SK-N-SH treated with all-trans-retinoic acid at 6 μM for 48 hours (cell line): ENCODE measurements at regions not wholly inside any gene's neighbourhood (a gene's known extent, or its start where the extent isn't known, plus 50 kb on each side); places are given as distances from the start of the nearest gene placed in this dataset.

Source experiments
- ATAC-seq: fragments of 200-7000 bp; cut with Tn5 transposase; 3 replicates; pipeline ENCODE4 v1.9.1; 2020; ENCODE audit warnings: mild to moderate bottlenecking, moderate library complexity
- ARNTL ChIP-seq: fragments of 450-650 bp; formaldehyde crosslinking; IDR thresholded peaks from 2 replicates; pipeline ENCODE4 v1.5.0; 2020; ENCODE audit warnings: low read depth, mild to moderate bottlenecking, moderate library complexity, borderline replicate concordance
- BACH2 ChIP-seq: fragments of 250-450 bp; sonication (Bioruptor Pico); IDR thresholded peaks from 2 replicates; pipeline ENCODE4 v1.9.0; 2021; ENCODE audit warnings: mild to moderate bottlenecking, borderline replicate concordance
- CSDC2 ChIP-seq: fragments of 250-450 bp; sonication (Bioruptor Pico); IDR thresholded peaks from 2 replicates; pipeline ENCODE4 v1.5.0; 2020; ENCODE audit warnings: mild to moderate bottlenecking, moderate library complexity
- CSRNP3 ChIP-seq: fragments of 250-450 bp; sonication (Bioruptor Pico); IDR thresholded peaks from 2 replicates; pipeline ENCODE4 v1.5.1; 2021; ENCODE audit warnings: mild to moderate bottlenecking, moderate library complexity
- ISL1 ChIP-seq: fragments of 250-450 bp; sonication (Bioruptor Pico); IDR thresholded peaks from 2 replicates; pipeline ENCODE4 v2.1.2; 2022; ENCODE audit warnings: mild to moderate bottlenecking, moderate library complexity
- OSR1 ChIP-seq: fragments of 250-450 bp; sonication (Bioruptor Pico); IDR thresholded peaks from 2 replicates; pipeline ENCODE4 v1.8.0; 2022; ENCODE audit warnings: moderate library complexity, mild to moderate bottlenecking, inconsistent platforms
- POU6F1 ChIP-seq: fragments of 250-450 bp; sonication (Bioruptor Pico); IDR thresholded peaks from 2 replicates; pipeline ENCODE4 v1.8.0; 2021; ENCODE audit warnings: low read depth, mild to moderate bottlenecking, moderate library complexity, borderline replicate concordance
- PPARA ChIP-seq: fragments of 250-450 bp; sonication (Bioruptor Pico); IDR thresholded peaks from 2 replicates; pipeline ENCODE4 v1.5.0; 2020; ENCODE audit warnings: mild to moderate bottlenecking, borderline replicate concordance
- RARB ChIP-seq: fragments of 250-450 bp; sonication (Bioruptor Pico); IDR thresholded peaks from 2 replicates; pipeline ENCODE4 v1.8.0; 2021; ENCODE audit warnings: mild to moderate bottlenecking, moderate library complexity
- SNAI2 ChIP-seq: fragments of 250-450 bp; sonication (Bioruptor Pico); IDR thresholded peaks from 2 replicates; pipeline ENCODE4 v1.5.0; 2020; ENCODE audit warnings: mild to moderate bottlenecking, moderate library complexity
- TCF4 ChIP-seq: fragments of 250-450 bp; sonication (Bioruptor Pico); IDR thresholded peaks from 2 replicates; pipeline ENCODE4 v1.8.0; 2021; ENCODE audit warnings: mild to moderate bottlenecking, moderate library complexity, borderline replicate concordance
- TOX ChIP-seq: fragments of 250-450 bp; sonication (Bioruptor Pico); IDR thresholded peaks from 2 replicates; pipeline ENCODE4 v1.8.0; 2021; ENCODE audit warnings: mild to moderate bottlenecking, moderate library complexity, borderline replicate concordance
- TSHZ2 ChIP-seq: fragments of 250-450 bp; sonication (Bioruptor Pico); IDR thresholded peaks from 2 replicates; pipeline ENCODE4 v1.5.0; 2020; ENCODE audit warnings: mild to moderate bottlenecking, moderate library complexity
- ZC3H10 ChIP-seq: fragments of 250-450 bp; sonication (Bioruptor Pico); IDR thresholded peaks from 2 replicates; pipeline ENCODE4 v1.5.1; 2021; ENCODE audit warnings: mild to moderate bottlenecking, moderate library complexity
- ZFP3 ChIP-seq: fragments of 250-450 bp; sonication (Bioruptor Pico); IDR thresholded peaks from 2 replicates; pipeline ENCODE4 v1.5.0; 2020; ENCODE audit warnings: mild to moderate bottlenecking, moderate library complexity
- ZFP30 ChIP-seq: fragments of 450-650 bp; formaldehyde crosslinking; IDR thresholded peaks from 2 replicates; pipeline ENCODE4 v1.5.0; 2022; ENCODE audit warnings: mild to moderate bottlenecking, moderate library complexity
- ZNF565 ChIP-seq: fragments of 450-650 bp; formaldehyde crosslinking; conservative IDR thresholded peaks from 2 replicates; pipeline ENCODE4 v1.5.0; 2020; ENCODE audit warnings: low read depth, mild to moderate bottlenecking, moderate library complexity
- ZNF70 ChIP-seq: fragments of 450-650 bp; formaldehyde crosslinking; IDR thresholded peaks from 2 replicates; pipeline ENCODE4 v1.5.0; 2020; ENCODE audit warnings: mild to moderate bottlenecking, moderate library complexity
- ZNF8 ChIP-seq: fragments of 450-650 bp; formaldehyde crosslinking; IDR thresholded peaks from 2 replicates; pipeline ENCODE4 v1.5.0; 2020; ENCODE audit warnings: mild to moderate bottlenecking, moderate library complexity

- TF ChIP-seq CSDC2 (CRISPR knock-in tag) (no peak), ARNTL (CRISPR knock-in tag) (no peak), BACH2 (CRISPR knock-in tag) (no peak), OSR1 (CRISPR knock-in tag) (no peak), TCF4 (CRISPR knock-in tag) (peak; percentile 11; the same call in 1 of the 2 replicates), ZNF565 (CRISPR knock-in tag) (no peak), ISL1 (CRISPR knock-in tag) (0 out of 2 replicates have a peak, but pooled peaks have one; percentile 6)
Observed at GRCh38 chr2:8536686-8537561, 144.9 kb upstream of the ID2 start (continued).

GRCh38 chr2:8537562-8538155 is 144.2 kb upstream of the ID2 start:
- TF ChIP-seq POU6F1 (CRISPR knock-in tag) (no peak), ZNF565 (CRISPR knock-in tag) (no peak), ZFP30 (no peak)
- no peak for ATAC-seq

GRCh38 chr2:8538531-8538930 is 143.3 kb upstream of the ID2 start:
- ATAC-seq: no peak
- TF ChIP-seq ISL1 (CRISPR knock-in tag): no peak

- no peak for ATAC-seq
- TF ChIP-seq ZC3H10 (no peak), RARB (CRISPR knock-in tag) (no peak), POU6F1 (CRISPR knock-in tag) (no peak), TOX (CRISPR knock-in tag) (no peak), PPARA (CRISPR knock-in tag) (no peak), TSHZ2 (CRISPR knock-in tag) (no peak), ZFP30 (no peak), CSRNP3 (CRISPR knock-in tag) (no peak), SNAI2 (CRISPR knock-in tag) (no peak), CSDC2 (CRISPR knock-in tag) (no peak), ZFP3 (CRISPR knock-in tag) (no peak), ZNF70 (CRISPR knock-in tag) (no peak), OSR1 (CRISPR knock-in tag) (no peak), ISL1 (CRISPR knock-in tag) (no peak), ZNF8 (no peak)
Observed at GRCh38 chr2:8538931-8539621, 142.8 kb upstream of the ID2 start.
